ENCODE measurements at regions not wholly inside any gene's neighbourhood (a gene's known extent, or its start where the extent isn't known, plus 50 kb on each side); places are given as distances from the start of the nearest gene placed in this dataset.

DNA sequence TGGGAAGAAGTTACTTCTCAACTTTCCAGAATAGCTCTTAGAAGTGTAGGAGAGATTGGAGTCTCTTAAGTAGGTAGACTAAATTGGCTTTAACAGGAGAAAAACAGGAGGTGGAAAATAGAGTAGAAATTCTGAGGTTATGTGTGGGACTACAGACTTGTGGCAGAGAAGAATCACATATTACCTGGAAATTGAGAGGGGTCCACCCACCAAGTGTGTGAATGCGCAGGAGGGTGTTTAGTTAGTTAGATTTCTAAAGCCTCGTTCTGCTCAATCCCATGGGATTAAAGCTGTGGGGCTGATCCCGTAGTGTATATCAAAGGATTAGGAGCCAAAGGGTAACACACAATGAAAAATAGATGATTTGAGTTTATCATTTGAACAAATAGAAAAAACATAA lies 319.1 kb downstream of the TRIB2 start:
- Mint-ChIP-seq H3K9me3 (peaks cover 5% of the 10 kb centered on the region), H3K4me3 (no peak overlapping the region), H3K4me1 (no peaks in the 10 kb centered on the region), H3K27ac (no peak overlapping the region), H3K36me3 (no peaks in the 10 kb centered on the region), H3K27me3 (ENCODE audit: insufficient read depth, low read depth) (no peaks in the 10 kb centered on the region)
- no peak overlapping the region for H3K4me3 ChIP-seq
- H3K9me3 ChIP-seq (ENCODE audit: low read depth), result no peaks in the 10 kb centered on the region
- H3K27ac ChIP-seq, result no peak overlapping the region
- no peaks in the 10 kb centered on the region for H3F3A ChIP-seq (ENCODE audit: low read depth)
- no peaks in the 10 kb centered on the region for H3K36me3 ChIP-seq
- no peaks in the 10 kb centered on the region for H3K79me2 ChIP-seq (ENCODE audit: low read depth)
- H3K27me3 ChIP-seq, result no peaks in the 10 kb centered on the region
- no peaks in the 10 kb centered on the region for H4K20me1 ChIP-seq (ENCODE audit: low read depth)
- no peak overlapping the region for H2AFZ ChIP-seq (replicated peaks)
- H3K9ac ChIP-seq, result no peak overlapping the region
- H3K4me2 ChIP-seq, result no peak overlapping the region
- DNase-seq (ENCODE audit: low spot score), result no peak
- no peak for TF ChIP-seq EZH2phosphoT487 (IDR thresholded peaks at IDR 0.05)
- no peak for TF ChIP-seq EZH2 (IDR thresholded peaks at IDR 0.05)
- TF ChIP-seq CTCF (IDR thresholded peaks at IDR 0.05), result no peak
- H3K4me1 ChIP-seq, result no peaks in the 10 kb centered on the region

DNA sequence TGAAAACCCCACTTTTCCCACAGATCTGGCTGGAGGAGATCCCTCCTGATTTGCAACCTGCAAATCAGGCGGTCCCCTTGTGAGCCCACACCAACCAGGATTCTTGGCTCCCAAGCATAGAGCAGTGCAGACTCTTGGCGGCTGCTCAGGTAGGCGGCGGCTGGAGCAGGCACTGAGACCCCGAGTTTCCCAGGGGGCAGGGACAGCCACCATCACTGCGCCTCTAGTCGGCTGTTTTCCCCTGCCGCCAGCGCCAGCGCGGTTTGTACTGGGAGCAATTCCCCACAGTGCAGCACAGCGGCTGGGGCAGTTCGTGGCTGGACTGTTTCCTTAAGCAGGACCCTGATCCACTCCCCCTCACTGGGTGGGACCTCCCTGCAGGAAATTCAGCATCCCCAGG lies 323.3 kb downstream of the TRIB2 start:
- no peaks in the 10 kb centered on the region for H3K4me1 ChIP-seq

GRCh38 chr2:13046557-13047165 lies 329.9 kb downstream of the TRIB2 start:
- H3K27ac Mint-ChIP-seq, result no peak overlapping the region
- H3K79me2 ChIP-seq (ENCODE audit: low read depth), result no peaks in the 10 kb centered on the region
- no peak overlapping the region for H2AFZ ChIP-seq (replicated peaks)
- no peak overlapping the region for H3K4me2 ChIP-seq
- TF ChIP-seq EZH2 (IDR thresholded peaks at IDR 0.05), result no peak
- peak; percentile 40 for TF ChIP-seq CTCF (IDR thresholded peaks at IDR 0.05)
- TF ChIP-seq EZH2phosphoT487 (IDR thresholded peaks at IDR 0.05), result no peak
- no peak overlapping the region for H3K4me3 Mint-ChIP-seq
- DNase-seq (ENCODE audit: low spot score), result no peak
- H3K36me3 Mint-ChIP-seq, result no peaks in the 10 kb centered on the region
- H3K4me1 ChIP-seq, result no peaks in the 10 kb centered on the region
- peaks cover 11% of the 10 kb centered on the region for H3K9me3 Mint-ChIP-seq
- no peaks in the 10 kb centered on the region for H4K20me1 ChIP-seq (ENCODE audit: low read depth)
- no peak overlapping the region for H3K27ac ChIP-seq
- H3K9me3 ChIP-seq (ENCODE audit: low read depth), result no peaks in the 10 kb centered on the region
- no peaks in the 10 kb centered on the region for H3K36me3 ChIP-seq
- peaks cover 3% of the 10 kb centered on the region for H3K27me3 Mint-ChIP-seq (ENCODE audit: insufficient read depth, low read depth)
- H3K27me3 ChIP-seq, result no peaks in the 10 kb centered on the region
- H3K4me1 Mint-ChIP-seq, result no peaks in the 10 kb centered on the region
- H3K4me3 ChIP-seq, result no peak overlapping the region
- H3F3A ChIP-seq (ENCODE audit: low read depth), result no peaks in the 10 kb centered on the region
- H3K9ac ChIP-seq, result no peak overlapping the region

More for the DNA sequence above, 323.3 kb downstream of the TRIB2 start:
- no peak overlapping the region for H3K27ac ChIP-seq
- H3K4me3 ChIP-seq, result no peak overlapping the region
- no peak overlapping the region for H3K4me3 Mint-ChIP-seq
- H3K4me2 ChIP-seq, result no peak overlapping the region
- no peaks in the 10 kb centered on the region for H3K36me3 ChIP-seq
- H3F3A ChIP-seq (ENCODE audit: low read depth), result no peaks in the 10 kb centered on the region
- H3K36me3 Mint-ChIP-seq, result no peaks in the 10 kb centered on the region
- H3K9ac ChIP-seq, result no peak overlapping the region
- H4K20me1 ChIP-seq (ENCODE audit: low read depth), result no peaks in the 10 kb centered on the region
- H3K4me1 Mint-ChIP-seq, result no peaks in the 10 kb centered on the region
- DNase-seq (ENCODE audit: low spot score), result no peak
- no peaks in the 10 kb centered on the region for H3K27me3 ChIP-seq
- no peak overlapping the region for H2AFZ ChIP-seq (replicated peaks)
- H3K9me3 ChIP-seq (ENCODE audit: low read depth), result no peaks in the 10 kb centered on the region
- TF ChIP-seq EZH2phosphoT487 (IDR thresholded peaks at IDR 0.05), result no peak
- TF ChIP-seq CTCF (IDR thresholded peaks at IDR 0.05), result no peak
- H3K9me3 Mint-ChIP-seq, result peaks cover 25% of the 10 kb centered on the region
- no peaks in the 10 kb centered on the region for H3K79me2 ChIP-seq (ENCODE audit: low read depth)
- no peak overlapping the region for H3K27ac Mint-ChIP-seq
- peaks cover 3% of the 10 kb centered on the region for H3K27me3 Mint-ChIP-seq (ENCODE audit: insufficient read depth, low read depth)
